GM10248 (cell line): ENCODE measurements at regions not wholly inside any gene's neighbourhood (a gene's known extent, or its start where the extent isn't known, plus 50 kb on each side); places are given as distances from the start of the nearest gene placed in this dataset.

Experiments
- CTCF ChIA-PET: fragments of 300-600 bp; sonication (Branson Sonifier 250); formaldehyde crosslinking; extraction: SDS; loops from one replicate; lab custom pipeline; 2021; ENCODE audit warnings: antibody characterized with exemption; lab: Yijun Ruan, JAX
- POLR2A ChIA-PET: fragments of 350-650 bp; sonication (Branson Sonifier 250); formaldehyde crosslinking; extraction: SDS; loops from one replicate; lab custom pipeline; 2020; ENCODE audit warnings: antibody characterized with exemption; lab: Yijun Ruan, JAX
- DNase-seq: peaks from one replicate; pipeline ENCODE4 v3.0.0; 2012; ENCODE audit errors: extremely low spot score
- CTCF ChIP-seq: IDR thresholded peaks from 2 replicates; pipeline ENCODE4 v1.5.1; 2012; ENCODE audit warnings: mild to moderate bottlenecking, low read depth; ENCODE audit errors: extremely low read depth, missing control alignments, control extremely low read depth

GRCh38 chr2:39504790-39505335, 67.8 kb upstream of the MAP4K3 start:
- DNase-seq, result no peak
- POLR2A ChIA-PET, result no interaction called here
- CTCF ChIA-PET, result interaction anchor here (1.2 kb wide), 1 partner anchor 11 kb away, joined by 3 read pairs; no protein-coding TSS in a partner anchor
- no peak for TF ChIP-seq CTCF

- no peak for TF ChIP-seq CTCF
- ChIA-PET POLR2A (no interaction called here), CTCF (no interaction called here)
- DNase-seq, result no peak
These were observed 69.1 kb upstream of the MAP4K3 start for GRCh38 chr2:39506215-39506614.

DNA sequence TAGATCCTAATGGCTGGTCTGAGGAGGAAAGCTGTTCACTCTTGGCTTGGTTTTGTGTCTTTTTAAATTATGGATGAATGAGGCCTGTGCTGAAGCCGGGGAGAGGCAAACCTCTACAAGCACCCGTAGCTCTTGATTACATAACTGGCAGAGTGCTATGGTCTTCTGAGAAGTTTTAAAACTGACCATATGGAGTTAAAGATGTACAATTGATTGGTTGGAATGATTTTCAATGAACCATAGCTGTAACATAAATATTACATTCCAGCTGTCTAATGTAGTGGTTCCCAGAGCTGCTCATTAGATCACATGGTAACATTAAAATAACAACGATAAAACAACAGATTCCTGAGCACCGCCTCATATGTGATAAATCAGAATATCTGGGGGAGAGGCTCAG, 71.1 kb upstream of the MAP4K3 start:
- CTCF ChIA-PET, result interaction anchor here (1.3 kb wide), 1 partner anchor 9 kb away, joined by 4 read pairs; no protein-coding TSS in a partner anchor
- DNase-seq, result no peak
- no peak for TF ChIP-seq CTCF
- POLR2A ChIA-PET, result no interaction called here

DNA sequence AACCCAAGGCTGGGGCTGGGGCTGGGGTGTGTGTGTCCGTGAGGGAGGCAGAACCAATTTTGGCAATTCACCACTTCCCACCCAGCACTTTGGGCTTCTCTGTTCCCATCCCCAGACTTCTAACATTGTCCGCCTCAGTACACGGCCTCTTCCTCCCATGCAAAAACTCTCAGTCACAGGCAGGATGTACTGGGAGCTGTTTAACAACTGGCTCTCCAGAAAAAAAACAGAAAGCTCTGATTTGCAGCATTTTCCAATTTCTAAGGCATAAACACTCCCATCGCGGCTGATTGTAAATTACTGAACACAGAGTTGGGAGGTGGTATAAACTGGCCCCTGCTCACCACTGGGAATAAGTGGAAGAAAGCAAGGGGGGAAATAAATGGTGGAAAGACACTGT, 73.1 kb upstream of the MAP4K3 start:
- no peak for DNase-seq
- ChIA-PET POLR2A (no interaction called here), CTCF (no interaction called here)
- TF ChIP-seq CTCF, result no peak

- ChIA-PET CTCF (interaction anchor here (1.0 to 3.8 kb wide), 4 partner anchors 10 to 221 kb away, joined by 3 to 22 read pairs (median 10); no protein-coding TSS in a partner anchor), POLR2A (no interaction called here)
- no peak for TF ChIP-seq CTCF
- DNase-seq, result no peak
These were observed 74.1 kb upstream of the MAP4K3 start for GRCh38 chr2:39511219-39511604.

DNA sequence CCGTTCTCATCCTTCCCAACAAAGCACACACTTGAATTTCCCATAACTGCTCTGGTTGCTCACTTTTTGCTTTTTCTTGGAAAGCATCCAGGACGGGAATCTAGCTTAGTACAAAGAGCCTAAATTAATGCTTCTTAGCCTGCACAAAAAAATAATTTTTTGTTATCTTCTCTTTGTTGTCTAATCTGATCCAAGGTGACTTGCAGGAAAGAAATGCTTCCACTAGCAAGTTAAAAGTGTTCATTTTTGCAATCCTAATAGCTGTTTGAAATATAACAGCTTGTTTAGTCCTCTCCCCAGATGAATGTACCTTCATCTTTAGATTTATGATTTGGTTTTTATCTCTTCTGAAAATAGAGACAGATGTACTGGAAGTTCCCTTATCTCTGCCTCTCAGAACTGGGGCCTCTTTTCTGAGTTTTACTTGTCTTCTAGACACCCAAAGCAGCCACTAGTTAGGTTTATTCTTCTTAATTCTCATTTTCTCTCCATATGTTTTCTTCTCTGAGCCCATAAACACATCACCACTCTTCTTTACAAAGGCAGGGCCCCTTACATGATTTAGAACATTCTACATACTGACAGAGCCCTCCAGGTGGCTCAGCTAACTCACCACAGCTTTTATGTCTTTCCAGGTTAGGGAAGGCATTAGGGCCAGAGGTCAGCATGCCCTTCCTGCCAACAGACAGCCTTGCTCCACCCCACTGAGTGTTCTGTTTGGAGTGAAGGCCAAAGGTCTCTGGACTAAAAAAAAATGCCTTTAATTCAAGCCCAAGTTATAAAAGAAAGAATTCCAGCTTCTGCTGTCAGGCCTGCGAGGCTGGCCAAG, 74.7 kb upstream of the MAP4K3 start:
- POLR2A ChIA-PET, result no interaction called here
- CTCF ChIA-PET, result interaction anchor here (1.0 to 3.8 kb wide), 6 partner anchors 10 to 221 kb away, joined by 3 to 22 read pairs (median 4); no protein-coding TSS in a partner anchor
- DNase-seq, result no peak
- TF ChIP-seq CTCF, result no peak
